Fibroblast of mammary gland (primary cell): ENCODE measurements at regions not wholly inside any gene's neighbourhood (a gene's known extent, or its start where the extent isn't known, plus 50 kb on each side); places are given as distances from the start of the nearest gene placed in this dataset.

Experiments used
- DNase-seq: peaks from one replicate; pipeline ENCODE4 v3.0.0-alpha.2; 2010; ENCODE audit warnings: low read depth
- H3K4me3 ChIP-seq: 2 replicates; pipeline ENCODE4 v1.5.1; 2011; ENCODE audit warnings: low read depth, mild to moderate bottlenecking, low read length, moderate library complexity; ENCODE audit not compliant: control insufficient read depth
- TF ChIP-seq, protein P1 (sequence below): conservative IDR thresholded peaks from 2 replicates; pipeline ENCODE4 v1.5.1; 2011; ENCODE audit warnings: low read depth, low read length, inconsistent platforms; ENCODE audit not compliant: control insufficient read depth, insufficient read depth

DNA sequence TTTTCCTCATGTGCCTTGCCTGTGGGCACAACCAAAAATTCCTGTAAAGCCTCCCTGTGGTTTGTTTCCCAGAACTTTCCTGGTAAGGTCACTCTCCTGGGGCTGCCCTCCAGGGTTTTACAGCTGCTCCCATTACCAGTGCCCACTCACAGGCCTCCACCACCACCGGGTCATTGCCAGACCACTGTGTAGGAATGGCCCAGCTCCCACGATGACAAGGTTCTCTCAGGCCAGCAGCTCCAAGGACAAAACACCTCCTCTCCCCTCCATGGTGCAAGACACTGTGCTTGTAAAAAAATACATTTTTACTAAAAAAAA, 96.1 kb upstream of the AKIP1 start:
- TF ChIP-seq, protein P1, sequence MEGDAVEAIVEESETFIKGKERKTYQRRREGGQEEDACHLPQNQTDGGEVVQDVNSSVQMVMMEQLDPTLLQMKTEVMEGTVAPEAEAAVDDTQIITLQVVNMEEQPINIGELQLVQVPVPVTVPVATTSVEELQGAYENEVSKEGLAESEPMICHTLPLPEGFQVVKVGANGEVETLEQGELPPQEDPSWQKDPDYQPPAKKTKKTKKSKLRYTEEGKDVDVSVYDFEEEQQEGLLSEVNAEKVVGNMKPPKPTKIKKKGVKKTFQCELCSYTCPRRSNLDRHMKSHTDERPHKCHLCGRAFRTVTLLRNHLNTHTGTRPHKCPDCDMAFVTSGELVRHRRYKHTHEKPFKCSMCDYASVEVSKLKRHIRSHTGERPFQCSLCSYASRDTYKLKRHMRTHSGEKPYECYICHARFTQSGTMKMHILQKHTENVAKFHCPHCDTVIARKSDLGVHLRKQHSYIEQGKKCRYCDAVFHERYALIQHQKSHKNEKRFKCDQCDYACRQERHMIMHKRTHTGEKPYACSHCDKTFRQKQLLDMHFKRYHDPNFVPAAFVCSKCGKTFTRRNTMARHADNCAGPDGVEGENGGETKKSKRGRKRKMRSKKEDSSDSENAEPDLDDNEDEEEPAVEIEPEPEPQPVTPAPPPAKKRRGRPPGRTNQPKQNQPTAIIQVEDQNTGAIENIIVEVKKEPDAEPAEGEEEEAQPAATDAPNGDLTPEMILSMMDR, result no peak
- no peak overlapping the region for H3K4me3 ChIP-seq

DNA sequence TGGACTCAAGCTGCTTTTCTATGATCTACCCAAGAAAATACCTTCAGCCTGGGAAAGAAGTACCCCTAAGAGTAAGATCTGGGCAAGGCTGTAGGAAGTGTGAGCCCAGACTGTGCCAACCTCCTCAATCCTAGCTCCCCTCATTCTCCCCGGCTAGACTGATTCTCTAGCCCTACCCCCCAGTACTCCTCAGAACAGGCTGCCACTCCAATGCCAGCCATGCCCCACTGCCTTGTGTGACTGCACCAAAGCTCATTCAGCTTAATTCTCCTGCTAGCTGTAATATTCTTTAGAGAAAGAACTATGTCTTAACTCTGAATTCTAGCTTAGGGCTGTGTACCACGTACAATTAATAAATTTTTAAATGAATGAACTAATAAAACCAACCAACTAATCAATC, 92.6 kb upstream of the AKIP1 start:
- no peak for DNase-seq
- TF ChIP-seq, protein P1, result no peak
- no peak overlapping the region for H3K4me3 ChIP-seq

More for the DNA sequence above, 96.1 kb upstream of the AKIP1 start:
- DNase-seq, result no peak

DNA sequence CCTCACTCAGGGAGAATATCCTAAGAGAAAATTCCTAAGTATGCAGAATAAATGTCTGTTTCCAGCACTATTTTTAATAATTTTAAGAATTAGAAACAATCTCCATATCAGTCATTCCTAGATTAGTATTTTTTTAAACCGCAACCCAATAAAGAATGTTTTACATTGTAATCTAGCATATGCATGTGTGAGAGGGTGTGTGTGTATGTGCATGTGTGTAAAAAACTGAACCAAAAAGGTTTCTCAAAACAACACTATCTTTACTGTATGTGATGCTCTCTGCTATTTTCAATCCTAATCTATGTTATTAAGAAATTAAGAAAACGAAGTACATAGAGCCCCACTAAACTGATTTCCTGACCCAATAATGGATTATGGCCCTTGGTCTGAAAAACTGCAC, 90.6 kb upstream of the AKIP1 start:
- no peak overlapping the region for H3K4me3 ChIP-seq
- TF ChIP-seq, protein P1, result no peak

DNA sequence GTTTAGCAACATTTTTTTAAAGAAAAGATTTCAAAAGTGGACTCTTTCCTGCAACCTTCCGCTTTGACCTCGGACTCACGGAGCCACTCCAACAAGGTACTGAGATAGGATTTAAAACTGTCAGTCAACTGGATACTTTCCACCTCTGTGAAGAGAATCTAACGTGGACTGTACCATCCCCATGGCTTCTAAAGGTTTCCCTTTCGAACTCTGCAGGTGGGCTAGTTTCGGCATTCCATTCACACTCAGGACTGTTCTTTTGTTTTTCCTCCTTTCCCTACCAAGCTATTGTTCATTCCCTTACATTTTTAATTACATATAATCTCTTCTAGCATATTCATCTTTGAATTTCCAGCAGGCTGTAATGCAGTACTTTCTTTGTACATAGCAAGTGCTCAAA, 88.5 kb upstream of the AKIP1 start:
- DNase-seq, result no peak
- no peak overlapping the region for H3K4me3 ChIP-seq
- TF ChIP-seq, protein P1, result no peak

More for the DNA sequence above, 90.6 kb upstream of the AKIP1 start:
- DNase-seq, result no peak

DNA sequence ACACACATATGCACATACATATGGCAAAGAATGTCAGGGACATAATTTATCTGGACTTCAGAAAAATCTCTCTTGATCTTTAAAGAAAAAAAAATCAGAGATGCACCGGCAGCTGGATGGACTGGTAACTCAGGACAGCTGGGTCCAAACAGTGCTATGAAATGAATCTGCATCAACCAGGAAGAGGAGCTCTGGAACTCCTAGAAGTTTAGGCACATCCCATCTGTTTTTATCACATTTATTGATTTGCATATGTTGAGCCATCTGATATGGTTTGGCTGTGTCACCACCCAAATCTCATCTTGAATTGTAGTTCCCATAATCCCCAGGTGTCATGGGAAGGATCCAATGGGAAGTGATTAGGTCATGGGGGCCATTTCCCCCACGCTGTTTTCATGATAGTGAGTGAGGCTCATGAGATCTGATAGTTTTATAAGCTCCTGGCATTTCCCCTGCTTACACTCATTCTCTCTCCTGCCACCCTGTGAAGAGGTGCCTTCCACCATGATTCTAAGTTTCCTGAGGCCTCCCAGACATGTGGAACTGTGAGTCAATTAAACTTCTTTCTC, 87.7 kb upstream of the AKIP1 start:
- TF ChIP-seq, protein P1, result no peak
- DNase-seq, result no peak
- H3K4me3 ChIP-seq, result no peak overlapping the region

DNA sequence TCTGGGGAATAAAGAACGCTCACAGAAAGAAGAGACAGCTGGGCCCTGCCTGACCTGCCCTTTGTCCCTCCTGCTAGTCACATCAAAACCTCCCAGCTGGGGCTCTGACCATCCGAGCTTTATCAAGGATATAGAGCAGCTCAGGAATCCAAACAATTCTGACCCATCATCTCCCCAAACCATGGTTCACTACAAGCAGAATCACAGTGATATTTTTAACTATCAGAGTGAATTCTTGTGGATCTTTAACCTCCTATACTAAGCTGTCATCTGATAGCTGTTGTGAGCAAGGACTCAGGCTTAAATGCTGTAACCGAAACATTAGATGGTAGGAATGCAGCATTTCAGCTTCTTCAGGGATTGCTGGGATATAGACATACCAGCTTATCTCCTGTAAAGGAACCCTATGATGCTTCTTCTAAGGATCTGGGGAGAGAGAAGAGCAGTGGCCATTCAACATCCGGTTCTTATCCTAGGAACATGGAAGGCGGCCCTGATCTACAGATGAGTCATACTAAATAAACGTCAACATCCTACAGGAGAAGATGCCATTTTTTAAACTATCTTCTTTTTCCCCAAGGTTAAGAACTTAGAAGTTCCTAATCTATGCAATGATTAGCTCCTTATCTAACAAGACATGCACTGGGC, 84.7 kb upstream of the AKIP1 start:
- peak; percentile 65 for DNase-seq
- TF ChIP-seq, protein P1, result no peak
- no peak overlapping the region for H3K4me3 ChIP-seq

DNA sequence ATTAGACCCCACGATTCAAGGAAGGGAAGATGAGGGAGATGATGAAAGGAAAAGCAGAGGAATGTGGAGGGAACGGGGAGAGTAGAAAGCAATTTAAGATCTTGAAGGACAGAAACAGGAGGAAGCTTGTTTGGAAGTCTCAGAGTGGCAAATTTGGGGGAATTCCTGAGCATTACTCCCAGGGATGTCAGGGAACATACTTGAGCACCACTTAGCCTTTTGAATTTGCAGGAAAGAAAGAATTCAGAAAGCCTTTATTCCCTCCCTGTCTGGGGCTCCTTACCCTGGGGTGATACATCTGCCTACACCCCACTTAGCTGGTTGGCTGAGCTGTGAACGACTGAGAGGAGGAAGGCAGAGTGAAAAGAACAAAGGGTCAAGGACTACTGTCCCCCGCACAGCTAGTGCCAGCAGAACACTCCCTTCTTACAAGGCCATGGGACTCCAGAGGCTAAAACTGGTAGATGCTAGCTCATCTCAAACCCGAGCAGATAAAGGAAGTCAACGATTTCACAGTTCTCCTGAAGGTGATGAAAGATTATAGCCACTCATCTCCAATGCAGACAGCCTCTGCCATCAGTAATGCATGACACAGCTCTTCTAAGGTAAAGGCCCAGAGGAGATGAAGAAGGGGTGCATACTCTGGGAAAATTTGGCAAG, 84.0 kb upstream of the AKIP1 start:
- DNase-seq, result no peak
- TF ChIP-seq, protein P1, result no peak
- no peak overlapping the region for H3K4me3 ChIP-seq
